ENCODE measurements at regions not wholly inside any gene's neighbourhood (a gene's known extent, or its start where the extent isn't known, plus 50 kb on each side); places are given as distances from the start of the nearest gene placed in this dataset.

- 4% methylated on average over 1 of the region's 1 CpG for WGBS (ENCODE audit: low lambda C conversion rate)
- TF ChIP-seq ZSCAN29 (CRISPR knock-in tag; conservative IDR thresholded peaks at IDR 0.05) (no peak), ZNF678 (CRISPR knock-in tag; IDR thresholded peaks at IDR 0.05) (no peak), ZNF570 (CRISPR knock-in tag; IDR thresholded peaks at IDR 0.05; ENCODE audit: borderline replicate concordance) (no peak), RAD51 (IDR thresholded peaks at IDR 0.05; ENCODE audit: borderline replicate concordance) (no peak), ZBTB44 (CRISPR knock-in tag; IDR thresholded peaks at IDR 0.05) (no peak), ZNF441 (CRISPR knock-in tag; IDR thresholded peaks at IDR 0.05; ENCODE audit: borderline replicate concordance) (no peak), ZNF839 (CRISPR knock-in tag; IDR thresholded peaks at IDR 0.05; ENCODE audit: borderline replicate concordance) (no peak), ZNF256 (CRISPR knock-in tag; conservative IDR thresholded peaks at IDR 0.05) (no peak), ZFX (CRISPR knock-in tag; IDR thresholded peaks at IDR 0.05; ENCODE audit: low read depth) (no peak), NR0B2 (CRISPR knock-in tag; IDR thresholded peaks at IDR 0.05) (no peak), HOXA9 (CRISPR knock-in tag; IDR thresholded peaks at IDR 0.05; ENCODE audit: borderline replicate concordance) (no peak), HES4 (CRISPR knock-in tag; IDR thresholded peaks at IDR 0.05; ENCODE audit: borderline replicate concordance) (no peak), SIN3A (IDR thresholded peaks at IDR 0.05; ENCODE audit: borderline replicate concordance, low read depth, low read length) (no peak)
- TF ChIP-seq, protein P1, sequence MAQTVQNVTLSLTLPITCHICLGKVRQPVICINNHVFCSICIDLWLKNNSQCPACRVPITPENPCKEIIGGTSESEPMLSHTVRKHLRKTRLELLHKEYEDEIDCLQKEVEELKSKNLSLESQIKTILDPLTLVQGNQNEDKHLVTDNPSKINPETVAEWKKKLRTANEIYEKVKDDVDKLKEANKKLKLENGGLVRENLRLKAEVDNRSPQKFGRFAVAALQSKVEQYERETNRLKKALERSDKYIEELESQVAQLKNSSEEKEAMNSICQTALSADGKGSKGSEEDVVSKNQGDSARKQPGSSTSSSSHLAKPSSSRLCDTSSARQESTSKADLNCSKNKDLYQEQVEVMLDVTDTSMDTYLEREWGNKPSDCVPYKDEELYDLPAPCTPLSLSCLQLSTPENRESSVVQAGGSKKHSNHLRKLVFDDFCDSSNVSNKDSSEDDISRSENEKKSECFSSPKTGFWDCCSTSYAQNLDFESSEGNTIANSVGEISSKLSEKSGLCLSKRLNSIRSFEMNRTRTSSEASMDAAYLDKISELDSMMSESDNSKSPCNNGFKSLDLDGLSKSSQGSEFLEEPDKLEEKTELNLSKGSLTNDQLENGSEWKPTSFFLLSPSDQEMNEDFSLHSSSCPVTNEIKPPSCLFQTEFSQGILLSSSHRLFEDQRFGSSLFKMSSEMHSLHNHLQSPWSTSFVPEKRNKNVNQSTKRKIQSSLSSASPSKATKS (CRISPR knock-in tag; IDR thresholded peaks at IDR 0.05), result no peak
- TF ChIP-seq, protein P2, sequence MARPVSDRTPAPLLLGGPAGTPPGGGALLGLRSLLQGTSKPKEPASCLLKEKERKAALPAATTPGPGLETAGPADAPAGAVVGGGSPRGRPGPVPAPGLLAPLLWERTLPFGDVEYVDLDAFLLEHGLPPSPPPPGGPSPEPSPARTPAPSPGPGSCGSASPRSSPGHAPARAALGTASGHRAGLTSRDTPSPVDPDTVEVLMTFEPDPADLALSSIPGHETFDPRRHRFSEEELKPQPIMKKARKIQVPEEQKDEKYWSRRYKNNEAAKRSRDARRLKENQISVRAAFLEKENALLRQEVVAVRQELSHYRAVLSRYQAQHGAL (CRISPR knock-in tag; IDR thresholded peaks at IDR 0.05; ENCODE audit: not compliant biosample characterization), result no peak
- no peak overlapping the region for H3K9ac ChIP-seq (ENCODE audit: insufficient read depth, low read depth, low read length)
- DNase-seq (ENCODE audit: low spot score), result no peak
- H3K27ac ChIP-seq (ENCODE audit: extremely low read length, insufficient read depth, low read length), result no peak overlapping the region
- H3K9me3 ChIP-seq (ENCODE audit: low read length), result no peaks in the 10 kb centered on the region
- H4K20me1 ChIP-seq (ENCODE audit: insufficient read depth, low read length), result no peaks in the 10 kb centered on the region
- no peaks in the 10 kb centered on the region for H3K4me1 ChIP-seq (ENCODE audit: insufficient read depth, low read length)
- no peak overlapping the region for H3K4me3 ChIP-seq (replicated peaks in 1 of 3; ENCODE audit: insufficient read depth in 1 of 3, low read depth in 2 of 3, low read length in 3 of 3)
- no peak for FAIRE-seq
- intact Hi-C loops (cut with micrococcal nuclease; ENCODE audit: unreplicated experiment) (no loop called here), in situ Hi-C loops (cut with HindIII; ENCODE audit: extremely low pct_ligation_motif_present, low pct_unique_long_range_greater_than_20kb) (no loop called here)
- no TSS peak for BruUV-seq (replicated peaks)
- no peaks in the 10 kb centered on the region for H3K79me2 ChIP-seq (ENCODE audit: insufficient read depth, low read length)
- CTCF ChIA-PET (ENCODE audit: low intra/inter-chr PET ratio, low total read pairs), result no interaction called here
- H3K36me3 ChIP-seq (replicated peaks in 1 of 2; ENCODE audit: control insufficient read depth in 1 of 2, insufficient read depth in 2 of 2, low read length in 2 of 2), result no peaks in the 10 kb centered on the region
- H2AFZ ChIP-seq (ENCODE audit: low read length), result no peak overlapping the region
- H3K4me2 ChIP-seq (ENCODE audit: low read depth, low read length), result no peak overlapping the region
- no peak for ATAC-seq
- POLR2A ChIA-PET, result no interaction called here
- no peaks in the 10 kb centered on the region; a peak in 1 of 5 replicates for H3K27me3 ChIP-seq (ENCODE audit: control insufficient read depth in 1 of 2, insufficient read depth in 2 of 2, low read length in 2 of 2)
Observed at GRCh38 chr3:140848666-140849065, 93.0 kb upstream of the SLC25A36 start.
